IMR-90 (cell line): ENCODE measurements at regions not wholly inside any gene's neighbourhood (a gene's known extent, or its start where the extent isn't known, plus 50 kb on each side); places are given as distances from the start of the nearest gene placed in this dataset.

Experiments
- ATAC-seq: fragments of 200-7000 bp; cut with Tn5 transposase; 2 replicates; pipeline ENCODE4 v1.9.1; 2020; ENCODE audit warnings: low read depth, mild to moderate bottlenecking, moderate library complexity
- BruUV-seq: library from RNA; stranded (reverse); fragments of 400-500 nt; replicated peaks from 2 replicates; lab custom pipeline; 2021; lab: Mats Ljungman, UMichigan
- CTCF ChIA-PET: fragments of 300-600 bp; formaldehyde crosslinking; extraction: SDS; loops from one replicate; lab custom pipeline; 2021; ENCODE audit warnings: antibody characterized with exemption; lab: Yijun Ruan, JAX
- POLR2A ChIA-PET: fragments of 300-600 bp; sonication (Branson Sonifier 250); formaldehyde crosslinking; loops from one replicate; lab custom pipeline; 2022; ENCODE audit warnings: antibody characterized with exemption; ENCODE audit not compliant: unreplicated experiment; lab: Charles Lee
- DNase-seq: peaks from one replicate; pipeline ENCODE4 v3.0.0; 2013
- H2AFZ ChIP-seq: replicated peaks from 2 replicates; pipeline ENCODE3; 2013; ENCODE audit warnings: low read length, mild to moderate bottlenecking; ENCODE audit not compliant: poor library complexity
- H2AK5ac ChIP-seq: 2 replicates; pipeline ENCODE4 v1.6.1; 2013; ENCODE audit warnings: low read depth, low read length, inconsistent platforms
- H2AK9ac ChIP-seq: replicated peaks from 2 replicates; pipeline ENCODE3; 2013; ENCODE audit warnings: mild to moderate bottlenecking, low read depth, low read length, moderate library complexity; ENCODE audit not compliant: poor library complexity
- H2BK120ac ChIP-seq: 2 replicates; pipeline ENCODE4 v1.6.1; 2013; ENCODE audit warnings: low read depth, low read length, inconsistent platforms
- H2BK15ac ChIP-seq: 3 replicates; pipeline ENCODE4 v1.6.1; 2013; ENCODE audit warnings: low read depth, low read length, inconsistent platforms
- H2BK20ac ChIP-seq: 2 replicates; pipeline ENCODE4 v1.6.1; 2013; ENCODE audit warnings: low read depth, mild to moderate bottlenecking, inconsistent platforms, low read length, moderate library complexity
- H2BK5ac ChIP-seq: 2 replicates; pipeline ENCODE4 v1.6.1; 2013; ENCODE audit warnings: mild to moderate bottlenecking, low read depth, low read length, inconsistent platforms; ENCODE audit not compliant: poor library complexity, severe bottlenecking
- H3K14ac ChIP-seq: replicated peaks from 2 replicates; pipeline ENCODE4 v1.6.1; 2013; ENCODE audit warnings: low read depth, low read length, inconsistent platforms
- H3K18ac ChIP-seq: 2 replicates; pipeline ENCODE4 v1.6.1; 2013; ENCODE audit warnings: low read depth, low read length, control low read depth
- H3K23ac ChIP-seq: 2 replicates; pipeline ENCODE4 v1.6.1; 2013; ENCODE audit warnings: low read depth, low read length, inconsistent platforms
- H3K27ac ChIP-seq: 2 replicates; pipeline ENCODE4 v1.5.1; 2013; ENCODE audit warnings: mild to moderate bottlenecking, control low read depth, low read length; ENCODE audit not compliant: insufficient read depth
- H3K27me3 ChIP-seq: 2 replicates; pipeline ENCODE4 v1.6.1; 2013; ENCODE audit warnings: low read length; ENCODE audit not compliant: control insufficient read depth, insufficient read depth
- H3K36me3 ChIP-seq: 2 replicates; pipeline ENCODE4 v1.6.1; 2013; ENCODE audit warnings: low read length, mixed read lengths; ENCODE audit not compliant: control insufficient read depth, insufficient read depth
- H3K4ac ChIP-seq: 2 replicates; pipeline ENCODE4 v1.6.1; 2013; ENCODE audit warnings: low read depth, low read length, inconsistent platforms
- H3K4me1 ChIP-seq: 2 replicates; pipeline ENCODE4 v1.6.1; 2013; ENCODE audit warnings: low read length, mixed read lengths; ENCODE audit not compliant: control insufficient read depth, insufficient read depth
- H3K4me2 ChIP-seq: 2 replicates; pipeline ENCODE4 v1.6.1; 2013; ENCODE audit warnings: low read depth, mild to moderate bottlenecking, control low read depth, low read length, moderate library complexity
- H3K4me3 ChIP-seq: 2 replicates; pipeline ENCODE4 v1.5.1; 2013; ENCODE audit warnings: low read depth, mild to moderate bottlenecking, control low read depth, low read length, moderate library complexity; ENCODE audit not compliant: insufficient read depth
- H3K56ac ChIP-seq: 2 replicates; pipeline ENCODE4 v1.6.1; 2013; ENCODE audit warnings: low read length, inconsistent platforms; ENCODE audit not compliant: insufficient read depth; ENCODE audit errors: extremely low read depth
- H3K79me1 ChIP-seq, 2 experiments: 2 replicates each; pipeline ENCODE4 v1.6.1; 2013; ENCODE audit warnings: low read length in 2 of 2, inconsistent platforms in 1 of 2, low read depth in 1 of 2
- H3K9ac ChIP-seq: 2 replicates; pipeline ENCODE4 v1.6.1; 2013; ENCODE audit warnings: low read depth, low read length, control low read depth
- H3K9me1 ChIP-seq: 2 replicates; pipeline ENCODE4 v1.6.1; 2013; ENCODE audit warnings: low read length, inconsistent platforms; ENCODE audit not compliant: insufficient read depth
- H3K9me3 ChIP-seq: 2 replicates; pipeline ENCODE4 v1.6.1; 2013; ENCODE audit warnings: low read length; ENCODE audit not compliant: control insufficient read depth, insufficient read depth
- H4K20me1 ChIP-seq: 2 replicates; pipeline ENCODE4 v1.6.1; 2013; ENCODE audit warnings: low read length, inconsistent platforms; ENCODE audit not compliant: insufficient read depth
- H4K5ac ChIP-seq: 2 replicates; pipeline ENCODE4 v1.6.1; 2013; ENCODE audit warnings: mild to moderate bottlenecking, low read depth, low read length, control low read depth
- H4K8ac ChIP-seq, 2 experiments: 2 replicates each; pipeline ENCODE4 v1.6.1; 2013; ENCODE audit warnings: low read depth in 2 of 2, low read length in 2 of 2, control low read depth in 1 of 2, inconsistent platforms in 1 of 2
- H4K91ac ChIP-seq: 2 replicates; pipeline ENCODE4 v1.6.1; 2013; ENCODE audit warnings: low read depth, low read length, inconsistent platforms; ENCODE audit not compliant: insufficient read depth
- BHLHE40 ChIP-seq: fragments of 150-350 bp; IDR thresholded peaks from 2 replicates; pipeline ENCODE4 v1.6.1; 2016; ENCODE audit warnings: mild to moderate bottlenecking, low read depth, low read length
- CEBPB ChIP-seq: IDR thresholded peaks from 2 replicates; pipeline ENCODE4 v1.6.1; 2012; ENCODE audit warnings: low read depth, low read length, improper control_type of control experiment
- CHD1 ChIP-seq: IDR thresholded peaks from 2 replicates; pipeline ENCODE4 v1.6.1; 2012; ENCODE audit warnings: low read depth, low read length, improper control_type of control experiment
- CTCF ChIP-seq: conservative IDR thresholded peaks from 2 replicates; pipeline ENCODE4 v1.5.1; 2012; ENCODE audit warnings: mild to moderate bottlenecking, low read depth, low read length, improper control_type of control experiment
- ELK1 ChIP-seq: fragments of 150-350 bp; IDR thresholded peaks from 2 replicates; pipeline ENCODE4 v1.6.1; 2016; ENCODE audit warnings: low read depth, mild to moderate bottlenecking, low read length, moderate library complexity, borderline replicate concordance
- FOS ChIP-seq: fragments of 150-350 bp; IDR thresholded peaks from 2 replicates; pipeline ENCODE4 v1.6.1; 2016; ENCODE audit warnings: low read depth, low read length
- MAFK ChIP-seq: IDR thresholded peaks from 2 replicates; pipeline ENCODE4 v1.6.1; 2012; ENCODE audit warnings: low read depth, low read length, improper control_type of control experiment
- MAZ ChIP-seq: IDR thresholded peaks from 2 replicates; pipeline ENCODE4 v1.6.1; 2012; ENCODE audit warnings: low read depth, mild to moderate bottlenecking, low read length, improper control_type of control experiment, moderate library complexity, borderline replicate concordance
- MXI1 ChIP-seq: IDR thresholded peaks from 2 replicates; pipeline ENCODE4 v1.6.1; 2012; ENCODE audit warnings: low read depth, mild to moderate bottlenecking, low read length, moderate library complexity, borderline replicate concordance
- NFE2L2 ChIP-seq: fragments of 150-350 bp; IDR thresholded peaks from 2 replicates; pipeline ENCODE4 v1.6.1; 2016; ENCODE audit warnings: low read depth, mild to moderate bottlenecking, low read length
- POLR2A ChIP-seq: IDR thresholded peaks from 2 replicates; pipeline ENCODE4 v1.6.1; 2012; ENCODE audit warnings: mild to moderate bottlenecking, low read depth, low read length
- RAD21 ChIP-seq: IDR thresholded peaks from 2 replicates; pipeline ENCODE4 v1.6.1; 2012; ENCODE audit warnings: low read length, improper control_type of control experiment
- RCOR1 ChIP-seq: IDR thresholded peaks from 2 replicates; pipeline ENCODE4 v1.6.1; 2012; ENCODE audit warnings: mild to moderate bottlenecking, low read length, improper control_type of control experiment; ENCODE audit not compliant: insufficient replicate concordance
- RFX5 ChIP-seq: IDR thresholded peaks from 2 replicates; pipeline ENCODE4 v1.8.0; 2012; ENCODE audit warnings: low read depth, mild to moderate bottlenecking, low read length, moderate library complexity
- SMC3 ChIP-seq: fragments of 150-350 bp; IDR thresholded peaks from 2 replicates; pipeline ENCODE4 v1.6.1; 2016; ENCODE audit warnings: low read depth, mild to moderate bottlenecking, antibody characterized with exemption, low read length, moderate library complexity
- USF2 ChIP-seq: fragments of 150-350 bp; IDR thresholded peaks from 2 replicates; pipeline ENCODE4 v1.6.1; 2017; ENCODE audit warnings: mild to moderate bottlenecking, antibody characterized with exemption, low read length, low read depth
- WGBS, 2 experiments: methylation state at CpG; one replicate each; pipeline versions ENCODE4 v1.1.5 to v1.1.7; 2013; ENCODE audit warnings: missing lambda C conversion rate in 2 of 2; ENCODE audit not compliant: insufficient read length in 1 of 2; ENCODE audit errors: extremely low coverage in 2 of 2; 5-methylcytosine and 5-hydroxymethylcytosine counted together
- dilution Hi-C: fragments of 300-500 bp; cut with HindIII; formaldehyde crosslinking; loops from one replicate; pipeline ENCODE4 v1.14.3; 2018; ENCODE audit warnings: low sequenced_read_pairs; ENCODE audit not compliant: unreplicated experiment
- in situ Hi-C: fragments of 300-500 bp; cut with MboI; formaldehyde crosslinking; loops from 3 replicates; pipeline ENCODE4 v1.14.3; 2019; ENCODE audit warnings: low sequenced_read_pairs, inconsistent platforms, mixed read lengths
- intact Hi-C: fragments of 100-400 bp; cut with micrococcal nuclease; formaldehyde crosslinking; loops from 2 replicates; pipeline ENCODE4 v1.10.0; 2022

- Histone ChIP-seq H3K9ac (no peak overlapping the region), H4K8ac (no peak overlapping the region), H2AFZ (no peak overlapping the region), H4K91ac (no peak overlapping the region), H4K5ac (no peak overlapping the region), H4K20me1 (no peaks in the 10 kb centered on the region), H3K27ac (no peak overlapping the region), H3K4me1 (no peaks in the 10 kb centered on the region), H2BK20ac (no peak overlapping the region), H2BK120ac (no peak overlapping the region), H3K79me1 (no peaks in the 10 kb centered on the region), H3K4me2 (no peak overlapping the region), H3K9me1 (no peaks in the 10 kb centered on the region), H3K36me3 (no peaks in the 10 kb centered on the region), H2AK5ac (no peak overlapping the region), H3K14ac (no peak overlapping the region), H2AK9ac (no peak overlapping the region), H3K4ac (no peak overlapping the region), H3K18ac (no peak overlapping the region), H3K23ac (no peak overlapping the region), H3K4me3 (no peak overlapping the region), H3K56ac (no peak overlapping the region), H3K27me3 (no peaks in the 10 kb centered on the region), H3K9me3 (no peaks in the 10 kb centered on the region), H2BK15ac (no peak overlapping the region), H2BK5ac (no peak overlapping the region)
- dilution Hi-C loops (no loop called here), intact Hi-C loops (no loop called here), in situ Hi-C loops (no loop called here)
- TF ChIP-seq POLR2A (no peak), CEBPB (no peak), RCOR1 (no peak), CHD1 (no peak), NFE2L2 (no peak), USF2 (no peak), CTCF (no peak), MAZ (no peak), RAD21 (no peak), RFX5 (no peak), MXI1 (no peak), FOS (no peak), MAFK (no peak), SMC3 (no peak), ELK1 (no peak), BHLHE40 (no peak)
- BruUV-seq: no TSS peak
- WGBS, 2 experiments: no CpG with 5 or more reads among the region's 2 CpGs
- ChIA-PET POLR2A (no interaction called here), CTCF (no interaction called here)
- no peak for ATAC-seq
- no peak for DNase-seq
These were observed 237.2 kb downstream of the PARP8 start for GRCh38 chr5:50903651-50904050.
